ENCODE measurements at regions not wholly inside any gene's neighbourhood (a gene's known extent, or its start where the extent isn't known, plus 50 kb on each side); places are given as distances from the start of the nearest gene placed in this dataset.

DNA sequence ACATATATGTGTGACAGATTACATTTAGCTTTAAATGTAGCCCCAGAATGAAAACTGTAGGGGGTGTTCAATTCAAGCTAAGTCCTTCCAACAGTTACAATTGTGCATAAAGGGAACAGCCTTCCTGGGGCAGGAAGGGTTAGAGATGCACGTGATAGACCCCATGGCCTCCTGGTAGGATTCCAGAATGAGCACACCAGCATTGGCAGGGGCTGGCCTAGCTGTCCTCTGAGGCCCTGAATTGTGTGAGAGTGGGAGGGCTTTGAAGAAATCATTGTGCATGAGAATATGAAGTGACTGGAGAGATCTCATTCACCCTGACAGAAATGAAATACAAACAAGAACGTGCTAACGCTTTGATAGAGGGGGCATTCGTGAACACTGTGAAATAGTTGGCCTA is 663.8 kb upstream of the KLF4 start:
- no peak overlapping the region for H3K4me3 ChIP-seq (ENCODE audit: low read depth, low read length)
- TF ChIP-seq, protein P1, sequence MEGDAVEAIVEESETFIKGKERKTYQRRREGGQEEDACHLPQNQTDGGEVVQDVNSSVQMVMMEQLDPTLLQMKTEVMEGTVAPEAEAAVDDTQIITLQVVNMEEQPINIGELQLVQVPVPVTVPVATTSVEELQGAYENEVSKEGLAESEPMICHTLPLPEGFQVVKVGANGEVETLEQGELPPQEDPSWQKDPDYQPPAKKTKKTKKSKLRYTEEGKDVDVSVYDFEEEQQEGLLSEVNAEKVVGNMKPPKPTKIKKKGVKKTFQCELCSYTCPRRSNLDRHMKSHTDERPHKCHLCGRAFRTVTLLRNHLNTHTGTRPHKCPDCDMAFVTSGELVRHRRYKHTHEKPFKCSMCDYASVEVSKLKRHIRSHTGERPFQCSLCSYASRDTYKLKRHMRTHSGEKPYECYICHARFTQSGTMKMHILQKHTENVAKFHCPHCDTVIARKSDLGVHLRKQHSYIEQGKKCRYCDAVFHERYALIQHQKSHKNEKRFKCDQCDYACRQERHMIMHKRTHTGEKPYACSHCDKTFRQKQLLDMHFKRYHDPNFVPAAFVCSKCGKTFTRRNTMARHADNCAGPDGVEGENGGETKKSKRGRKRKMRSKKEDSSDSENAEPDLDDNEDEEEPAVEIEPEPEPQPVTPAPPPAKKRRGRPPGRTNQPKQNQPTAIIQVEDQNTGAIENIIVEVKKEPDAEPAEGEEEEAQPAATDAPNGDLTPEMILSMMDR (IDR thresholded peaks at IDR 0.05; ENCODE audit: borderline replicate concordance, insufficient read depth, low read depth, low read length), result no peak

DNA sequence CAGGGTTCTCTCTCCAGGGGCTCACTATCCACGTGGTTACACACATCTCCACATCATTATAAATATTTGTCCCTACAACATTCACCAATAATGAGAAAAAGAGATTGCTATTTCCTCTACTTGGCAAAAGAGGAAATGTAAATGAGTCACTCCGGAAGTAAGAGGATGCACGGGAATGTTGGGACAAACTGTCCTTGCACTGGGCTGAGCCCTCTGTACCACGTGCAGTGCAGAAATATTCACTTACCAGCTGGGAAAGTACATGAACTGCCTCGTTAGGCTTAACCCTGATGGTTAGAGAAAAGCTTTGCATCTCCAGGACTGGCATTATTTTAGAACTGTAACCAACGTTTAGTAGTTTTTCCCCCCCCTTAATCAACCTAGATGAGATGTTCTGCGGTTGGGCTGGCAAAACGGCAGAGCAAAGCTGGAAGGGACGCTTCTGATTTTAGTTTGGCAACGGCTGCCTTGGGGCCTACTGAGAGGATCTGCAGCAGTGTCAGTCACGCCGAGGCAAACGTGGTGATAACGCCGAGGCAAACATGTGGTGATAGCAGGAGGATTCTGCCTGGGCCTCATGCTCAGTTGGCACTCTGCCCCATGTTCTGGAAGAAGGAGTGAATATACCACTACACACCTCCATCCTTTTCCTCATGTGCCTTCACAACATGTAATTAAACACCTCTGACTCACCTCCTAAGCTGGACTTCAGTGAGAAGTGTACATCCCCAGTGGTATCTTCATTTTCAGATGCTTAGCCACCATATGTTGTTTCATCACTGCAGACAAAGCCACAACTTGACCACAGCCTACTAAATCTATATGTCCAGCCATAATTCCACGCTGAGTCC is 661.4 kb upstream of the KLF4 start:
- H3K4me3 ChIP-seq (ENCODE audit: low read depth, low read length), result no peak overlapping the region
- TF ChIP-seq, protein P1 (IDR thresholded peaks at IDR 0.05; ENCODE audit: borderline replicate concordance, insufficient read depth, low read depth, low read length), result no peak

DNA sequence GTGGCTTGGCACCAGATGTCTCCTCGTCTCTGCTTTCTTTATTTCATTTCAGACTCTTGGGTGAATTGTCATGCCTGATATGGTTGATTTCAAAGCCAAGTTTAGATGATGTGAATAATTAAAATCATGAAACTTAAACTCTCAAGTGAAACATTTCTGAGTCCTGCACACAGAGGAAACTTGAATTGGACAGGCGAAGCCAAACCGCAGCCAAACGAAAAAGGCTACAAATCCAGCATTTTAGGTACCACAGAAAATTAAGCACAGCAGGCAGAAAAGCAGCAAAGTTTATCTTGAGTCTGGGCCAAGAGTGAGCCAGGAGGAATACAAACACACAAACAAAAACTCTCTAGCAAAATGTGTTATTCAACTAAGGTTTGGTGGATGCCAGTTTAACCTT is 659.8 kb upstream of the KLF4 start:
- TF ChIP-seq, protein P1 (IDR thresholded peaks at IDR 0.05; ENCODE audit: borderline replicate concordance, insufficient read depth, low read depth, low read length), result no peak

DNA sequence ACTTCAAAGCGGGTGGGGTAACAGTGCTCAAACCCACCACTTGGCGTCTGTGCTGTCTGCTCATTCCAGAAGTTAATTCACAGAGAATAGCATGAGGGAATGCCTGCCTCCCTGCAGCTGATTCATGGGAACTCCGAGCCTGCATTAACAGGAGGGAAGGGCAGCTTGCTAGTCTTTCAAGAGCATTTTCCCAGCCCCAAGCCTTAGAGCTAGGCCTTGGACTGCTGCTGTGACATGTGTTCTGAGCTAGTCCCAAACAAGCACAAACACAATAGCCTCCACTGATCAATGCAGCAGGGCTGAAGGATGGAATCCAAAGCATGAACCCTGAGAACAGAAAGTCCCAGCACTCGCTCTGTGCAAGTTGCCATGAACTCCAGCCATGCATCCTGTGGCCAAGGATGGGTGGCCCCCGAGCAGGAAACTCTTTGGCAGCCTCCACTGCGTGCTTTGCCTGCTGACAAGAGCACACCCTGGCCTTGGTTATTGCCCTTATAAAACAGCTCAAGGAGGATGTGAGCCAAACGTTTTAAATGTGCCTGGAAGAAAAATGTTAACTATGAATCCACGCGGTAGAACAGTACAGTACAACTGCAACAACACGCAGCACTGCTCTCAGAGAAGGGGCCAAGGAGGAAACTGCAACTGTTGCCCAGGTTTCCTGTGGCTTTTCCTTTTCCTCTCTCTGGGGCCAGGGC is 653.1 kb upstream of the KLF4 start:
- no peak overlapping the region for H3K4me3 ChIP-seq (ENCODE audit: low read depth, low read length)
- TF ChIP-seq, protein P1 (IDR thresholded peaks at IDR 0.05; ENCODE audit: borderline replicate concordance, insufficient read depth, low read depth, low read length), result no peak

More for the DNA sequence above, 659.8 kb upstream of the KLF4 start:
- no peak overlapping the region for H3K4me3 ChIP-seq (ENCODE audit: low read depth, low read length)

DNA sequence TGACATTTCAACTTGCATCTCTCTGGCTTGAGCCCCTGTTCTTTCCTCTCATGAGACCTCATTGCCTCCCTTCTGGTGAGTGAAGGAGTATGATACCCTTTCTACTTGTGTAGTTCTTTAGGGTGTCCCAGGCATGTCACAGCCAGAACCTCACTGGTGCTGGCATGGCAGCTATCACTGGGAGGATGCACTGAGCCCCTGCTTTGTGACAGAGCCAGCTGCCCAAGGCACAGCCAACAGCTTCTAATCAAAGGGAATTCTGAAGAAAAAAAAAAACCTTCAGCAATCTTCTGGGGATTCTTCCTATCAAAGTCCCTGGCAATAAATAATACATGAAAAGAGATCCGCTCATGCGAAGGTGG is 652.6 kb upstream of the KLF4 start:
- no peak overlapping the region for H3K4me3 ChIP-seq (ENCODE audit: low read depth, low read length)
- TF ChIP-seq, protein P1 (IDR thresholded peaks at IDR 0.05; ENCODE audit: borderline replicate concordance, insufficient read depth, low read depth, low read length), result no peak

DNA sequence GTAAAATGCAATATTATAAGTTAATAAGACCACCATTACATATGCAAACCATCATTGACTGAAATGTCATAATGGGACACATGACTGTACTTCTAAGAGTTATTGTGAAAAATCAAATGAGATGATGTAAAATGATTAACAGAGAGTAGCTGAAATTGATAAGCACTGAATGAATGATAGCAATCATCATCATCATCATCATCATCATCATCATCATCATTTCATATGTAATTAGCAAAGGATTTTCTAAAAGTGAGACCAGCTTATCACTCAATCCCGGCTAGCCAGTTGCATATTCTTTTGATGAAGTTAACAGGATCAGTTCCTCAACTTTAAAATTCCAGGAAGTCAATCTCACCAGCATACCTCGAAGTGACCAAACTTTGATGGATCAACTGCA is 650.3 kb upstream of the KLF4 start:
- H3K4me3 ChIP-seq (ENCODE audit: low read depth, low read length), result no peak overlapping the region
- TF ChIP-seq, protein P1 (IDR thresholded peaks at IDR 0.05; ENCODE audit: borderline replicate concordance, insufficient read depth, low read depth, low read length), result no peak

DNA sequence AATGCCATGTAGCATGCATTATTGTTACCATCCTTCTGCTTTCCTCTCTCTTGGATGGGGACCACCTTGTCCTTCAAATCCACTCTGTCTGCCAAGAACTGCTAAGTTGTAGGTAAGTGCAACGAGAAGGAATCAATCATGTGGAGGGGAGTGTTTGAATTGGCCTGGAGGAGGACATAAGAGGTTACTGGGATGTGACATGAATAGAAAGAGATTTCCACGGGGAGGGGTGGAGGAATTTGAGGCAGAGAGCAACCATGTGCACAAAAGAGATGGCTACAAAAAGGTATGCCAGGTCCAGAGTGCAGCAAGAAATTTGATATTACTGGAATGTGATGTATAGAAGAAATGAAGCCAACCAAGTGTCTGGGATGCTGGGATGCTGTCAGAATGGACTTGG is 648.9 kb upstream of the KLF4 start:
- TF ChIP-seq, protein P1 (IDR thresholded peaks at IDR 0.05; ENCODE audit: borderline replicate concordance, insufficient read depth, low read depth, low read length), result no peak

More for the DNA sequence above, 648.9 kb upstream of the KLF4 start:
- H3K4me3 ChIP-seq (ENCODE audit: low read depth, low read length), result no peak overlapping the region

Measured in GM12875 (cell line).